SW 1271 (cell line): ENCODE measurements at regions not wholly inside any gene's neighbourhood (a gene's known extent, or its start where the extent isn't known, plus 50 kb on each side); places are given as distances from the start of the nearest gene placed in this dataset.
"Not testable (repeated sequence)": the region's sequence is repeated elsewhere in the genome, so short reads cannot be mapped to it uniquely, and the experiment has no call there.

Source experiments
- DNase-seq, 2 experiments: peaks; one replicate each; lab custom pipeline; 2025; lab: John Stamatoyannopoulos, UW

DNA sequence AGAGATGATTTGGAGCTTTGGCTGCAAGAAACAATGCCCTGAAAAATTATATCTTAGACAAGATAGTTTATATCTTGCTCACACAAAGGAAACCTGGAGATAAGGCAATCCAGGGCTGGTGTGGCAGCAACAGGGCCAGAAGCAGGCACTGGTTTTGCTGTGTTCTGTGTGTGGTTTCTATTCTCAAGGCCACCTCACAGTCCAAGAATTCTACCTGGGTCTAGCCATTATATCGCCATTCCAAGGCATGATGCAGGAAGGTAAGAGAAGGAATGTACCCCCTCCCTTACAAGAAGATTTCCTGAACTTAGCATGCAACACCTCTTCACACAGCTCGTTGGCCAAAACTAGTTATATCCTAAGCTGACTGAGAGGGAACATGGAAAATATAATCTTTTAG lies 74.5 kb upstream of the MEGF10 start:
- DNase-seq = no peak

DNA sequence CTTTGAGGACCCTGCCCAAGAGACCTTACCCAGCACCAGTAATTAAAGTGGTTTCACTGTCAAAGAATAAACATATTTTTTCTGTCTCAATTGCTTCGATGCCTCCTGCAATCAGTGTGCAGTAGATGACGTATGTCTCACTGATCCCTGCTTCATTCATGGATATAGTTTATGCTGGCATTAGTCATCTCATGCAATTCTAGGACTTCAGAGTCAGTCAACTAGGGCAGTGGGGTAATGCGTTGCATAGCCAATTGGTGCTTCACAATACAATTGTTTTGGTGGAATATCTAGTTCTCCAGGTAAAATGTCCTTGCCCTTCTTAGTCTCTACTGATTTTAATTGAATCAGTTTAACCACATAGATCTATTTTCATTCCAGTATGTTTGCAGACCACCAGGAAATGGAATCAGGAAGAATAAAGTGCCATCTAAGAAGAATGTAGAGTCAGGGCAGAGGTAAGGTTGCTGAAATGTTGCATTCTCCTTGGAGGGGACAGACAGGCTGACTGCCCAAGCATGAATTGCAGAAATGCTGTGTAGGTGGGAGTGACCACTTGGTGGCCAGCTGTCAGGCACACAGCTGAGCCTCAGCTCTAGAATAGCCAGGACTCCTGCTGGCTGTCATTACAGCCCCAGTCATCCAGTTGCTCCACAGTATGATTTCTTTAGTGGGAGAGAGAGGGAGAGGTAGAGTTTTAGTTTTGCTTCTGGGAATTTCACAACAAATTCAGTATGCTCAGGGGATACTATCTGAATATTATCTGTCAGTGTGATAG lies 73.5 kb upstream of the MEGF10 start:
- DNase-seq = no peak

DNA sequence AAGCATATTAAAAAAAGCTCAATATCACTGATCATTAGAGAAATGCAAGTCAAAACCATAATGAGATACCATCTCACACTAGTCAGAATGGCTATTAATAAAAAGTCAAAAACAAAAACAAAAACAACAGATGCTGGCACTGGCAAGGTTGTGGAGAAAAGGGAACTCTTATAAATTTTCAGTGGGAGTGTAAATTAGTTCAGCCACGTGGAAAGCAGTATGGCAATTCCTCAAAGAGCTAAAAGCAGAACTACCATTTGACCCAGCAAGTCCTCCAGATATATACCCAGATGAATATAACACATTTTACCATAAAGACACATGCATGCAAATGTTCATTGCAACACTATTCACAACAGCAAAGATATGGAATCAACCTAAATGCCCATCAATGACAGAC lies 68.7 kb upstream of the MEGF10 start:
- not testable (repeated sequence) for DNase-seq

DNA sequence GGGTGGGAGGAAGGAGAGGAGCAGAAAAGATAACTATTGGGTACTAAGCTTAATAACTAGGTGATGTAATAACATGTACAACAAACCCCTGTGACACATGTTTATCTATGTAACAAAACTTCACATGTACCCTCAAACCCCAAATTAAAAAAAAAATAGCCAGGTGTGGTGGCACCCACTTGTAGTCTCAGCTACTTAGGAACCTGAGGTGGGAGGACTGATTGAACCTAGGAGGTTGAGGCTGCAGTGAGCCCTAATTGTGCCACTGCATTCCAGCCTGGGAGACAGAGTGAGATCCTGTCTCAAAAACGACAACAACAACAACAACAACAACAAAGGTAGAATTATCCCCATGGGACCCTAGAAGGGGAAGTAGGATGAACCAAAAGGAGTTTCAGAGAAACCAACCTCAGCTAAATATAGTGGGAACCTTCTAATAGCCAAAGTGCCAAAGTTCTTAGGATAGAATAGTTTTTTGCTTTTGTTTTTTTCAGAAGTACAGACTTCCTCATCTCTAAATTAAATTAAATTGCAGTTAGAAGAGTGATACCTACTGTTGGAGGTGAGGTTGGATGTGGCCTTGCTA lies 67.9 kb upstream of the MEGF10 start:
- DNase-seq = not testable (repeated sequence)

DNA sequence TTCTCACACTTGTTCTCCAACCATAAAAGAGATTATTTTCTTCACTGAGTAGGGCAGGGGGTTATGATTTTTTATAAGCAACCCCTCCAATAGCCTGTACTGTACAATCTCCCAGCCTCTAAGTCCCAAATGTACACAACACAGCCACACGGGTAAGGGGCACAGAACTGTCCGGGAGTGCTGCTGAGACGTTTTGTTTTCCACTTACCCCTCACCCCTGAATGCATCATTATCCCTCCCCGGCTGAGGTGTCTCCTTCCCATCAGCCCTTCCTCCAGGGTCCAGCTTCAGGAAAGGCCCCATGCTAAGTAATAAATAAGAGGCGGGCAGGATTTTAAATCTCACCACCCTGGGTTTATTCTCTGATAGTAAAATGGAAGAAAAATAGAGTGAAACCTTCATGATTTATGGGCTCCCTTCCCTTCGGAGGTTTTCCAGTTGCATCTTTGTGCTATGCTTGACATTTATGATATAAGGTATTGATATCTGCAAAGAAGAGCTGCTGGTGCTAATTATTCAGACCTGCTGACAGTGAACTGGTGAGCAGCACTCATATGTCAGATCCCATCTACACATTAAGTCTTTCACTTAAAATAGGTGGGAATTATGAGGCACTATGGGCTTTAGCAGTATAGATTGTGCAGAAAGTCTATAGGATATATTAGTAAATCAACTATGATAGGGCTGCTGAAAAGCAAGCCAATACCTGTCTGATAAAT lies 67.2 kb upstream of the MEGF10 start:
- no peak for DNase-seq

DNA sequence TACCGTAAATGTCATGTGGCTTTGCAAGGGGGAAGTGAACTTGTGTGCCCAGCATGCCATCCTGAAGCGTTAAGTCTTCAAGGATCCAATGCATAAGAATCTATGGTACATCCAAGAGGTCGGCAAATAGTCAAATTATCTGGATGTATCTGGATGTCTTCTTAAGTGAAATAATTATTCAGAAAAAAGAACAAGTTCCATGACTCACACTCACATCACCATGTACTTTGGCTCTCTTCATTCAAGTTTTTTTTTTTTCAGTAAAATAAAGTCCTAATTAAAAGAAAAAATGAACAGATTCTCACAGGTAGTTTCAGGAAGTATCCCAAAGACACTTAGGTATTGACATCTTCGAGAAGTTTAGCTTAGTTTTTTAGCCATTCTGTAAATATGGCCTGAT lies 62.7 kb upstream of the MEGF10 start:
- no peak for DNase-seq

DNA sequence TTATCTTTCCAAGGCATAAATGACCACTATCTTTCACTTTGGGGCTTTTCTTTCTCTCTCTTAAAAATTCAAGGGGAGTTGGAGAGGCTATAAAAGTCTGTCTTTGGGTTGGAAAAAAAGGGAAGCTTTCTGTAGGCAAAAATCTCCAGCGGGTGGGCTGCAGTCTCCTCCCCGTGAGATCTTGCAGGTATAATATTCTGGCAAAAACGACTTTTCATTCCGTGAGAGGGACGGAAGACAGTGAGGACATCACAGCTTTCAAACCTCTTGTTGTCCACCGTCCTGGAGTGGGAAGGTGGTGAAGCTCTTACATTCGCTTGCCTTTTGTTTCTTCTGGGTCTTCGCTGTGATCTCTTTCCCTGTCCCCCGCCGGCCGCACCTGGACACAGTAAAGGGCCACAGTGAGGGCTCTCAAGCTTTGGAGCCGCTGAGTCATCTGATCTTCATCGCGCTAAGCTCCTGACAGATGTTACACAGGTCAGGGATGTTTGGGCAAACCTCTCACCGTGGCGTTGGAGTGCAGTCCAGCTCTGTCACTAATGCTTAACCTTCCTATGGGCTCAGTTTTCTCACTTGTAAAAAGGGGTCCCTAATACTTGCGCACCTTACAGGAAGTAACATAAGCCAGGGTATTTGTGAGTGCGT lies 61.9 kb upstream of the MEGF10 start:
- DNase-seq = no peak

DNA sequence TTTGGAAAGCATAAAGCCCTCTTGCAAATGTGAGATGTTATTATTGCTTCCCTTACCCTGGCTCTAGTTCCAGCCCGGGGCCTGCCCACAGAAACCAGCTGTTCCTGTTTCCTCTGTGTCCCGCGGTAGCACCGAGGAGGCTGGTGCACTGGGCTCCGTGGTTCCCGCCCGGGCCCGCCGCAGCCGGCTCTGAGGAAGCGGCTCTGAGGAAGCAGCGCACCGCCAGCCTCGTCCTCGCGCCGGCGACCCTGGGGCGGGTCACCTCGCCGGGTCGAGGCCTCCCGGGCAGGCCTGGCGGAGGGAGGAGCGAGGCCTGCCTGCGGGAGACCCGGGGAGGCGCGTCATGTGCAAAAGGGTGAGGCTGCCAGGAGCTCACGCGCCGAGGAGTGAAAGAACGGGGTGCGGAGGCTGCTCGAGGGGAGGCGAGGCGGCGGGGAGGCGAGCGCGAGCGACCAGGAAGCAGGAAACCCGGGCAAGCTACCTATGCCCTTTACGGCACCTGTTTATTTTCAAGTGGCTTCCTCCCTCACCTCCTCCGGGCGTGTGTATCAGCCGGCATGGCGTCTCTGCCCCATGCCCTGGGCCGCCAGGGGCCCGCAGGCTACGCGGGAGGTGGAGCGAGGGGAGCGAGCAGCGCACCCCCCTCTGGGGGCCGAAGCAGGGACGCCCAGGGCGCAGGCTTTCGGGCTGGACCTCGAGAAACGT lies 61.3 kb upstream of the MEGF10 start:
- DNase-seq = no peak

DNA sequence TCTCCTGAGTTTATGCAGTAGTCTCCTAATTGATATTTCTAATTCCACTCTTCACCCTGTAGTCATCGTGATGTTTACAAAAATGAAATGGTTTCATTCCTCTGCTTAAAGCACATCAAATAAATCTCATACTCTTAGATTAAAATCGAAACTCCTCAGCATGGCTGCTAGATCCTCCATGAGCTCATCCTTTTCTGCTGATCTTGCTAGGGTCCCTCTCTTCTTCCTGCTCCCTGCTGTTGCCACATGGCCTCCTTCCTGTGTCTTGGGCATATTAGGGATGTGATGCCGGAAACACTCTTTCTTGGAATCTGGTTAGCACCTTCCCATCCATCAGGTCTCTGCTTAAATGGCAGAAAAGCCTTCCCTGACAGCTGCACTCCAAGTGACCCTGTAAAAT lies 59.5 kb upstream of the MEGF10 start:
- no peak for DNase-seq

DNA sequence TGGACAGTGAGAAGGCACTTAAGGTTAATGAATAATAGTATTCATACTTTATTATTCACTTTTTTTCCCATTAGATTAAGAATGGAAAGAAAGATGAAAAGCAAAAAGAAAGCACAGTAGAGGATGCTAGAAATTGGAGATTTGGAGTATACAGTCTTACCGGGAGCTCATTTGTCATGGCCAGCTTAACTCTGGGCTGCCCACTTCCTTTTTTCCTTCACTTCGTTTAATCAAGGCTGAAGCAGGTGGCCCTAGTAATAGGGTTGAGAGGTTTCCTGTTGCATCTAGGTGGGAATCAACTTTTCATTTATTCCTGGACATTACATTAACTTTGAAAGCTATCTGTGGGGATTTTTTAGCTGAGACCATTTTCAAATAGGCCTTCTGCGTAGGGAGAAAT lies 57.0 kb upstream of the MEGF10 start:
- no peak for DNase-seq

DNA sequence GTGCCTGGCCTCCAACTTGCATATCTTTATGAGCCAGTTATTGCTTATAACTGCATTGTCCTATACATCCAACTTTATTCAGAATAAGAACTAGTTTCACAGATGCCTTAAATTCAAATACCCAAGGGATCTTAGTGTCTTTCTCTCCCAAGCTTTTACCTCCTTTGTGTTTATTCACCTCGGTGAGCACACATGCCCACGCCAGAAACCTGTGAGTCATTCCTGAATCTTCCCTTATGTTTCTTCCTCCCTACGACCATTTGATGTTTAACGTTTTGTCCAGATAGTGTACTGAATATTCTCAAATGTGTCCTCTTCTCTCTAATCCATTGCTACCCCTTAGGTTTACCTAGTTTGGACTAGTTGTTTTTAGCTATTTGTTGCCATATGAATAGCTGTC lies 55.5 kb upstream of the MEGF10 start:
- no peak for DNase-seq

DNA sequence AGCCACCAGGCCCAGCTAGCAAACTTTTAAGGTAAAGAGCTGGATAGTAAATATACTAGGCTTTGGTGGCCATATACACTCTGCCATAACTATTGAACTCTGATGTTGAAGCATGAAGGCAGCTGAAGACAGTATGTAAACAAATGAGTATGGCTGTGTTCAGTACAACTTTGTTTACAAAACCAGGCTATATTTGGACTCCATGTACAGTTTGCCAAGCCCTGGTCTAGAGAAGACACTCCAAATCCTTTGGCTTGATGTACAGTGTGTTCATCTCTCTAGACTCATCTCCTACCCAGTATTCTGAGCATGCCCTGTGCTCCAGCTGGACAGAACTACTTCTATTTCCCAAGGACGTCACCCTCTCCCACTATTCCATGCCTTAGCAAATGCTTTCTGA lies 54.3 kb upstream of the MEGF10 start:
- no peak for DNase-seq
